Lower leg skin (tissue), 3 donors: ENCODE measurements at regions not wholly inside any gene's neighbourhood (a gene's known extent, or its start where the extent isn't known, plus 50 kb on each side); places are given as distances from the start of the nearest gene placed in this dataset.
"Not testable (repeated sequence)": the region's sequence is repeated elsewhere in the genome, so short reads cannot be mapped to it uniquely, and the experiment has no call there.

ENCODE experiments used
- POLR2A ChIP-seq, 2 donors: fragments of 450-650 bp; IDR thresholded peaks; one replicate each; pipeline ENCODE4 v1.6.1; 2016 to 2017; ENCODE audit warnings: antibody characterized with exemption in 2 of 2, mild to moderate bottlenecking in 1 of 2, moderate library complexity in 1 of 2
- TF ChIP-seq, protein P1 (sequence below), 3 donors: fragments of 450-650 bp; IDR thresholded peaks; one replicate each; pipeline ENCODE4 v1.5.1; 2016; ENCODE audit warnings: antibody characterized with exemption in 3 of 3, mild to moderate bottlenecking in 3 of 3, moderate library complexity in 2 of 3

DNA sequence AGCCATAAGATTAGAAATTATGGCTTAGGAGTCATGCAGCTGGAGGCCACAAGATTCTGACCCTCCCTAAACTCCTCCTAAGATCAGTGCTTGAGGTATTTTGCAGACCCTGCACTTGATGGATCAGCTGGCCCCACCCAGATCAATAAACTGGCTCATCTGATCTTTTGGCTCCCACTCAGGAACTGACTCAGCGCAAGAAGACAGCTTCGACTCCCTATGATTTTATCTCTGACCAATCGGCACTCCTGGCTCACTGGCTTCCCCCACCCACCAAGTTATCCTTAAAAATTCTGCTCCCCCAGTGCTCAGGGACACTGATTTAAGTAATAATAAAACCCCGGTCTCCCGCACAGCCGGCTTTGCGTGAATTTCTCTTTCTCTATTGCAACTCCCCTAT is 151.5 kb upstream of the TSC22D1 start:
- not testable (repeated sequence) for TF ChIP-seq POLR2A (IDR thresholded peaks at IDR 0.05)
- TF ChIP-seq, protein P1, sequence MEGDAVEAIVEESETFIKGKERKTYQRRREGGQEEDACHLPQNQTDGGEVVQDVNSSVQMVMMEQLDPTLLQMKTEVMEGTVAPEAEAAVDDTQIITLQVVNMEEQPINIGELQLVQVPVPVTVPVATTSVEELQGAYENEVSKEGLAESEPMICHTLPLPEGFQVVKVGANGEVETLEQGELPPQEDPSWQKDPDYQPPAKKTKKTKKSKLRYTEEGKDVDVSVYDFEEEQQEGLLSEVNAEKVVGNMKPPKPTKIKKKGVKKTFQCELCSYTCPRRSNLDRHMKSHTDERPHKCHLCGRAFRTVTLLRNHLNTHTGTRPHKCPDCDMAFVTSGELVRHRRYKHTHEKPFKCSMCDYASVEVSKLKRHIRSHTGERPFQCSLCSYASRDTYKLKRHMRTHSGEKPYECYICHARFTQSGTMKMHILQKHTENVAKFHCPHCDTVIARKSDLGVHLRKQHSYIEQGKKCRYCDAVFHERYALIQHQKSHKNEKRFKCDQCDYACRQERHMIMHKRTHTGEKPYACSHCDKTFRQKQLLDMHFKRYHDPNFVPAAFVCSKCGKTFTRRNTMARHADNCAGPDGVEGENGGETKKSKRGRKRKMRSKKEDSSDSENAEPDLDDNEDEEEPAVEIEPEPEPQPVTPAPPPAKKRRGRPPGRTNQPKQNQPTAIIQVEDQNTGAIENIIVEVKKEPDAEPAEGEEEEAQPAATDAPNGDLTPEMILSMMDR (IDR thresholded peaks at IDR 0.05): not testable (repeated sequence)
